ENCODE measurements at regions not wholly inside any gene's neighbourhood (a gene's known extent, or its start where the extent isn't known, plus 50 kb on each side); places are given as distances from the start of the nearest gene placed in this dataset.

DNA sequence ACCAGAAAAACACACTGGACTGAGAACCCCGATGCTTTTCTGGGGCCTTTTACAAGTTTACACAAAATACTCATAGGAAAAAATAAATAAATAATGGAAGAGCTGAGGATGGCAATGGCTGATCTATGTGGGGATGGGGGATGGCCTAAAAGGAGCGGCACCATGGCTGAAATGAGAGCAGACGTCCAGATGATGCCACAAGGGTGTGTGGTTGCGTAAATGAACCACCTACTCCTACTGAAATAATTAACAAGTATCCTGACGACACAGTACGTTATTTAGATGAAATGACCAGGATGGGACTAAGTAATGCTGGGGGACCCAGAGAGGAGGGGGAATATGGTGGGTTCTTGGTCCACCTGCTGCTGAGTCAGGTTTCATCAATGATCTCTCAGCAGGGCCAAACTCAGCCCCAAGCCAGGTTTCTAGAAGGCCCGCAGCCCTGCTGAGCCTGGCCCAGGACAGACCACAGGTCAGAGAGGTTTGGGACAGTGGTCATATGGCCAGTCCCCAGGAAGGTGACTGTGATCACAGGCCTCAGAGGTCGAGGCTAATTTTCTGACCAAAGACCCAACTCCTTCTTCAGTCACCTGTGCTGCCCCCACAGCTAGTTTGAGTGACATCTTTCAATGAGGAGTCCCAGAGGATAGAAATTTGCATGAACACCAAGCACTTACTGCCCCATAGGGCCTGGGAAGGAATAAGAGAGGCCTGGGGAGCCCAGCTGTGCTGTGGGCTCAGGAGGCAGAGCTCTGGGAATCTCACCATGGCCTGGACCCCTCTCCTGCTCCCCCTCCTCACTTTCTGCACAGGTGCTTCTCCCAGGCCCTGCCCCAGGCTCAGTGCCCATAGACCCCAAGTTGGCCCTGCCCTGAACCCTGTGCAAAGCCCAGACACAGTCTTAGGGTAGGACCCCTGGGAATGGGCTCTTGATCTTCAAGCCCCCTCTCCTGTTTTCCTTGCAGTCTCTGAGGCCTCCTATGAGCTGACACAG lies 76.3 kb upstream of the IGLL5 start:
- TF ChIP-seq, protein P1, sequence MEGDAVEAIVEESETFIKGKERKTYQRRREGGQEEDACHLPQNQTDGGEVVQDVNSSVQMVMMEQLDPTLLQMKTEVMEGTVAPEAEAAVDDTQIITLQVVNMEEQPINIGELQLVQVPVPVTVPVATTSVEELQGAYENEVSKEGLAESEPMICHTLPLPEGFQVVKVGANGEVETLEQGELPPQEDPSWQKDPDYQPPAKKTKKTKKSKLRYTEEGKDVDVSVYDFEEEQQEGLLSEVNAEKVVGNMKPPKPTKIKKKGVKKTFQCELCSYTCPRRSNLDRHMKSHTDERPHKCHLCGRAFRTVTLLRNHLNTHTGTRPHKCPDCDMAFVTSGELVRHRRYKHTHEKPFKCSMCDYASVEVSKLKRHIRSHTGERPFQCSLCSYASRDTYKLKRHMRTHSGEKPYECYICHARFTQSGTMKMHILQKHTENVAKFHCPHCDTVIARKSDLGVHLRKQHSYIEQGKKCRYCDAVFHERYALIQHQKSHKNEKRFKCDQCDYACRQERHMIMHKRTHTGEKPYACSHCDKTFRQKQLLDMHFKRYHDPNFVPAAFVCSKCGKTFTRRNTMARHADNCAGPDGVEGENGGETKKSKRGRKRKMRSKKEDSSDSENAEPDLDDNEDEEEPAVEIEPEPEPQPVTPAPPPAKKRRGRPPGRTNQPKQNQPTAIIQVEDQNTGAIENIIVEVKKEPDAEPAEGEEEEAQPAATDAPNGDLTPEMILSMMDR (IDR thresholded peaks at IDR 0.05; ENCODE audit: low read depth, low read length), result no peak
- TF ChIP-seq POLR2A (IDR thresholded peaks at IDR 0.05; ENCODE audit: extremely low read depth, insufficient read length), result no peak
- no peak for TF ChIP-seq MAX (IDR thresholded peaks at IDR 0.05; ENCODE audit: low read depth, low read length)
- TF ChIP-seq MYC (IDR thresholded peaks at IDR 0.05; ENCODE audit: low read depth, low read length), result no peak
